SW480 (cell line): ENCODE measurements at regions not wholly inside any gene's neighbourhood (a gene's known extent, or its start where the extent isn't known, plus 50 kb on each side); places are given as distances from the start of the nearest gene placed in this dataset.

Experiments used
- DNase-seq: peaks from one replicate; pipeline ENCODE4 v3.0.0-alpha.2; 2016; ENCODE audit warnings: low spot score

DNA sequence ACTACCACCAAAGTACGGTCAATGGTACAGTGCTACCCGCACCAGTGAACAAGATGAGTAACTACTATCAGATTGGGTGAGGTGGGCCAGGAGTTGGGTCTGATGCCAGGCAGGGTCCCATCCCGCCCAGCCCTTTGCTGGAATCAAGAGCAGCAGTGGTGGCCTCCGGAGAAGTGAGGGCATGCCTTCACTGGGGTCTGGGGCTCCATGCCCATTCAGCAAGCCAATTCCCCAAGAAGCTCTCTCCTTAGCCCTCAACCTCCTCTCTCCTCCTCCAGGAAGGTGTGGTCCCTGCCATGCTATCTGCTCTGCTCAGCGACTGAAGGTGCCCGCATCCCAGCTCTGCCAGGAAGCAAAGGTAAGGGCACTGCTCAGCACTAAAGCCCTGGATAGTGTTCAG lies 62.7 kb upstream of the CPLX2 start:
- DNase-seq: no peak

DNA sequence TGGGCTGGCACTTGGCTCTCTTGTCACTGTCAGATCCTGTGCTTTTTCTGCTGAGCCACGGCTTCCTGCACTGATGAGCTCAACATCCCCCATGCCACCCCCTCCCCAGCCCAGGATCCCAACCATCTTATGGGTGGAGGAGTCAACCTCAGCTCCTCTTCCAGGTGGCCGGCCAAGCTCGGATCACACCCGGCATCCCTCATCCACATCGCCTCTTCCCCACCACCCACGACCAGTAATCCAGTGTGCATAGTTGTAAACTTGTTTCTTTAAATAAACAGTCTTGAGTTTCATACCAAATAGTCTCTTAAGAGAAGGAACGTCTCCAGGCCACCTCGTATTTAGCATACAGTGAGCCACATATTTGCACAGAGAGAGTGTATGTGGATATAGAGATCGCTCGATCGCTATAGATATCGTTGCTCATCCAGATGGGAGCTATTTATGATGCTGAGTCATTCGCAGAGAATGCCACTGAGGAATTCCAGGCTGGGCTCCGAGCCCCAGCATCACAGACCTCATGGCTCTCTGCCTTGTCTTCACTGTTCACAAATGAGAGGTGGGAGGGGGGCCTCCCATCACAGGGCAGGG lies 61.8 kb upstream of the CPLX2 start:
- DNase-seq: peak; percentile 88

DNA sequence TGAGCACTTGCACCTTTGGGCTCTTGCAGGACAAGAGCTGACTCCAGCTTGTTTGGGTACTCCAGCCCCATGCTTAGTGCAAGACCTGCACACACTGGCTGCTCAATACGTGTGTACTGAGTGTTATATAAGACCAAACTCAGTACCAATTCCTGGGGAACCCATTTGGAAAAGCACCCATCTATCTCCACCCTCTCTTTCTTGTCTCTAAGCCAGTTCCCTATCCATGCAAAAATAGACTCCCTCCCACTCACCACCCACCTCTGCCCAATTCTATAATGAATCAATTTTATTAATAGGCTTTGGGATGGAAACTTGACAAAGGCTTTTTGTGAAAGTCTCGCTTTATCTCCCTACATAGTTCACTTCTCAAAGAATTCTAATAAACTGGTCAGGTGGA lies 60.9 kb upstream of the CPLX2 start:
- no peak for DNase-seq

DNA sequence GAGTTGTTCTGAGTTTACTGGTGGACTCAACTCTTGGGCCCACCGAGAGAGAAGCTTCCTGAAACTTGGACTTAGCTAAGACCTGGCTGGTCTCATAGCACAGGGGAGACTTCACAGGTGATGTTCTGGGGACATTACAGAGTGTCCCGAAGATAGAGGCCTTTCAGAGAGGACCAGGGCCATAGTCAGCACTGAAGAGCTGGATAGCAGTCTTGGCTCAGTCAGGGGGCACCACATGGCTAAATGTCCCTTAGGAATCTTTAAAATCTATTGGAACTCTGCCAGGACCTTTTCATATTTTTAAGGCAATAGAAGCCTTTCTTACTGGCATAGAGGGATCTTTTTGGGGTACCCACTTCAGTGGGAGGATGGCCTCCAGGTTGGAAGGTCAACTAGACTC lies 59.8 kb upstream of the CPLX2 start:
- DNase-seq: no peak

DNA sequence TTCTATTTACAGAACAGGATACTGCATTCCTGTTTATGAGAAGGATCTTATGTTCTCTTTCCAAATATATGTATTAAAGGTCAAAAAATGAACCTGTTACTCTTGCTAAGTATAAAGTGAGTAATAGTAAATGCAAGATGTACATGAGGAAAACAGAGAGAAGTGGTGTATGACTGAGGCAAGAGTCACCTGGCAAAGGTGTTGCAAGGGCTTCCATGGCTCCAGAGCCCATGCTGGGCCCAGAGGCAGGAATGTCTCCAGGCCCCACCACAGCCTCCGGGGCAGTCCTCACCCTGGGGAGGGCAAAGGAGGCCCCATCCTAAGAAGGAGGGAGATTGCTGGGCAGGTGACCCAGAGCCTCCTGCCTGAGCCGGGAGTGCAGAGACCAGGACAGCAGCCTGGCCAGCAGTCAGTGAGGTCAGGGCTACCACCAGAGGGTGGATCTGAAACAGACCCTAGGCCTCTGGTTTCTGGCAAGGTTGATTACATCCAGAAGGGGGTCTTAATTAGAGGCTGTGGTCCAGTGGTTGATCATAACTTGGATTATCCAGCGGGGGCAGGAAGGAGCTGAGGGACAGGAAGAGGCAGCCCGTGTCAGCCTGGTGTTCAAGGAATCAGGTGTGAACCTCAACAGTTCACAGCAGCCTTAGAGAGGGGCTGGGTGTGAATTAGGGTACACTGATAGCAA lies 57.3 kb upstream of the CPLX2 start:
- no peak for DNase-seq

DNA sequence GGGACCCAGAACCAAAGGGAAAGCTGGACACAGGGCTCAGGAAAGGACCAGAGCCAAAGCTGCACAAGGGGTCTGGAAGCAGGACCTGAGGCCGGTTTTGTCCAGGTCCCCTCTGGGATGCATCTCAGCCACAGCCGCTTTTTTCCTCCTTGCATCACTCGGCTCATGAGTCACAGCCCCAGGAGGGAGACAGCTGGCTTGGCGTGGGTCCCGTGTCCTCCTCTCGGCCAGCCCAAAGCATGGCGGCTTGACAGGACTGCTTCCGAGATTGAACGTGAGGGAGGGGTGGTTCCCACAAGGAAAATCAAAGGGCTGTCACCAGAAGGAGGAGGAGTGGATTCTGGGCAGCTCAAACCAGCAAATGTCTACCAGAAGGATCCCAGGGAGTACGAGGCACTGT lies 56.7 kb upstream of the CPLX2 start:
- DNase-seq: peak; percentile 30

DNA sequence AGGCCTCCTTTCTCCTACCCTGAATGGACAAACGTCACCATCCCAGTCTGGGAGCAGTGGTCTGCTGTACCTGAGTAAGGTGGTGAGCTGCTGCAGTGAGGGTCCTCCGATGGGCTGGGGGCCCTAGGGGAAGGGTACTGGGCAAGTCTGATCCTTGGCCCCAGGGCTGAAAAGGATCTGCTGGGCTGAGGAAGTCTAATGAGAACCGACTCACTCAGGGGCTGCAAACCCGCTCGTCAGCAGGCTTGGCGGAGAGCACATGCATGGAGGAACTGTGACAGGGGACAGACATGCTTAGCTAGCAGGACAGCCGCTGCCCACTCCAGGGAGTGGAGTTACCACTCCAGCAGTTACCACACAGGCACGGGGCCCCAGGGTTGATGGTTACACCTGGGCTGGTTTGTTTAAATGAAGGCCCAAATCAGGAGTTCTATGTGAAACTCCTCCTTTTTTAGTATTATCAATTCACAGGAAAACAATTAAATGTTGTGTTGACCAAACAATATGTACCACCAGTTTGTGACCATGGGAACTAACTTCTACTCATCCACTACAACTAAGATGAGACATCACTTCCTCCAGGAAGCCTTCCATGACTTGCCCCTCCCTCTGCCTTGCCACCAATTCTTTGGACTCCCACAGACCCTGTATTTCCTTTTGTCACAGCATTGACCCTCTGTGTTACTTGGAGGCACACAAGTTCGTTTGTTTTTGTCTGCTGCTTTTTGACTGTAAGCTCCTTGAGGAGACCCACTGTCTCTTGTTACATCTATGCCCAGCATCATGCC lies 56.1 kb upstream of the CPLX2 start:
- DNase-seq: no peak

DNA sequence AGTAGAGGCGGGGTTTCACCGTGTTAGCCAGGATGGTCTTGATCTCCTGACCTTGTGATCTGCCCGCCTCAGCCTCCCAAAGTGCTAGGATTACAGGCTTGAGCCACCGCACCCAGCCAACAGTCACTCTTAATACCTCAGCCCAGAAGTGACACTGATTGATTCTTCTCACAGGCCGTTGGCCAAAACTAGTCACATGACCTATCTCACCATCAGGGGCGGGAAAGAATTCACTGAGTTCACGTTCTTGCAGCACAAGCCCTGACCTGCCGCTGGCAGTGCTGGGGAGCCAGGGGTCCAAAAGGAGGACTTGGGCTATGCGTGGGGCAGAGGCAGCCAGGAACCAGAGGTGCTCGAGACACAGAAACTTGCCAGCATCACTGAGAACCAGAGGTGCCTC lies 55.0 kb upstream of the CPLX2 start:
- DNase-seq: no peak

DNA sequence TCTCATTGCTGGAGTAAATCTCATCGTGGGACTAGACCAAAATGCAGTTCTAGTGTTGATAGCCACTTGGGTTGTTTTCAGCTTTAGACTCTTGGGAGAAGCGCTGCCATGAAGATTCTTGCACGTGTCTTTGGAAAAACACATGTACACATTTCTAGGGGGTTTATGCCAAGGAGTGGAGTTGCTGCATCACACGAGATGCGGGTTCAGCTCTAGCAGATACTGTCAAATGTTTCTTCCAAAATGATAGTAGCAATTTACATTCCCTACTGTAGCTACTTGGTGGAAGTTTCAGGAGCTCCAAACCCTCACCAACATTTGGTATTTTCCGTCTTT lies 52.3 kb upstream of the CPLX2 start:
- DNase-seq: no peak

DNA sequence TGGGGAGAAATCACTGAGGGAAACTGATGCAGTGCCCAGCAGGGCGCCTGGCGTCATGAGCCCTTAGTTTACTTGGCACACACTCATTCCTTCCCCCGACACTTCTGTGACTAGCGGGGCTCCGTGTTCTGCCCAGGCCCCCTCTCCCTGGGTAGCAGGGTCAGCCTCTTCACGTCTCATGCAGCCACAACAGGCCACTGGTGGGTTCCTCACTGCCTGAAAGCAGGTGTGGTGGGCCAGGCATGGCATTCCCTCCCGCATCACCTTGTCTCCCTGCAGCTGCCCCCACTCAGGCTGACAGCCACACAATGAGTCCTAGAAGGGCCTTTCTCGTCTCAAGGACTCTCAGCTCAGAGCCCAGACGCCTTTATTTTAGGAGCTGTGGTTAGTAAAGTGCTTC lies 51.1 kb upstream of the CPLX2 start:
- DNase-seq: no peak
